Nephron (organoid): ENCODE measurements at regions not wholly inside any gene's neighbourhood (a gene's known extent, or its start where the extent isn't known, plus 50 kb on each side); places are given as distances from the start of the nearest gene placed in this dataset.
A peak's percentile ranks its signal among the peaks of the same experiment; 100 is the strongest.
"Not testable (repeated sequence)": the region's sequence is repeated elsewhere in the genome, so short reads cannot be mapped to it uniquely, and the experiment has no call there.

Source experiments
- H3K27ac Mint-ChIP-seq, 3 experiments: 2 replicates each; pipeline ENCODE4 v1.8.0; 2020; ENCODE audit warnings: mixed read lengths in 3 of 3, mild to moderate bottlenecking in 2 of 3, moderate library complexity in 1 of 3
- H3K27me3 Mint-ChIP-seq: 2 replicates; pipeline ENCODE4 v1.8.0; 2021; ENCODE audit warnings: low read depth, mild to moderate bottlenecking, moderate library complexity, mixed read lengths
- H3K36me3 Mint-ChIP-seq: 2 replicates; pipeline ENCODE4 v1.8.0; 2020; ENCODE audit warnings: low read depth, mixed read lengths
- H3K4me1 Mint-ChIP-seq: 2 replicates; pipeline ENCODE4 v1.8.0; 2020; ENCODE audit warnings: mixed read lengths
- H3K4me3 Mint-ChIP-seq, 3 experiments: 2 replicates each; pipeline ENCODE4 v1.8.0; 2020; ENCODE audit warnings: mild to moderate bottlenecking in 3 of 3, mixed read lengths in 3 of 3, moderate library complexity in 2 of 3
- H3K9me3 Mint-ChIP-seq: 2 replicates; pipeline ENCODE4 v1.8.0; 2020; ENCODE audit warnings: mixed read lengths
- CTCF ChIP-seq, 3 experiments: fragments of 200-600 bp; sonication (generic); IDR thresholded peaks; one replicate each; pipeline ENCODE4 v1.5.0; 2021; ENCODE audit warnings: antibody characterized with exemption in 3 of 3; ENCODE audit not compliant: unreplicated experiment in 3 of 3

GRCh38 chr9:78428640-78429039 lies 131.7 kb downstream of the PSAT1 start:
- no peaks in the 10 kb centered on the region for H3K4me1 Mint-ChIP-seq
- peaks cover 21% of the 10 kb centered on the region for H3K9me3 Mint-ChIP-seq
- no peak overlapping the region for H3K4me3 Mint-ChIP-seq
- H3K36me3 Mint-ChIP-seq: peaks cover 4% of the 10 kb centered on the region
- peaks cover 5% of the 10 kb centered on the region for H3K27me3 Mint-ChIP-seq
- H3K27ac Mint-ChIP-seq: no peak overlapping the region
- TF ChIP-seq CTCF (IDR thresholded peaks at IDR 0.05; ENCODE audit: unreplicated experiment in 3 of 3): no peak

- Mint-ChIP-seq H3K27ac (no peak overlapping the region), H3K9me3 (peaks cover 21% of the 10 kb centered on the region), H3K27me3 (peaks cover 11% of the 10 kb centered on the region), H3K4me1 (no peaks in the 10 kb centered on the region), H3K36me3 (peaks cover 4% of the 10 kb centered on the region), H3K4me3 (no peak overlapping the region)
- TF ChIP-seq CTCF (IDR thresholded peaks at IDR 0.05; ENCODE audit: unreplicated experiment in 3 of 3): no peak
Observed at GRCh38 chr9:78430387-78430786, 133.5 kb downstream of the PSAT1 start.

- not testable (repeated sequence) for H3K4me3 Mint-ChIP-seq, H3K27ac Mint-ChIP-seq, H3K36me3 Mint-ChIP-seq, H3K4me1 Mint-ChIP-seq
- H3K27me3 Mint-ChIP-seq: peaks cover 13% of the 10 kb centered on the region
- peaks cover 21% of the 10 kb centered on the region for H3K9me3 Mint-ChIP-seq
Observed at GRCh38 chr9:78431039-78431438, 134.1 kb downstream of the PSAT1 start.

GRCh38 chr9:78436873-78437272 lies 139.9 kb downstream of the PSAT1 start:
- Mint-ChIP-seq H3K9me3 (peaks cover under 1% of the 10 kb centered on the region), H3K27me3 (peaks cover 47% of the 10 kb centered on the region), H3K27ac (no peak overlapping the region), H3K4me3 (no peak overlapping the region), H3K4me1 (peaks cover 38% of the 10 kb centered on the region), H3K36me3 (peaks cover 4% of the 10 kb centered on the region)
- no peak for TF ChIP-seq CTCF (IDR thresholded peaks at IDR 0.05; ENCODE audit: unreplicated experiment in 3 of 3)

GRCh38 chr9:78437296-78437695 lies 140.4 kb downstream of the PSAT1 start:
- peaks cover 38% of the 10 kb centered on the region for H3K4me1 Mint-ChIP-seq
- H3K9me3 Mint-ChIP-seq: no peaks in the 10 kb centered on the region
- H3K36me3 Mint-ChIP-seq: peaks cover 4% of the 10 kb centered on the region
- H3K27me3 Mint-ChIP-seq: peaks cover 47% of the 10 kb centered on the region
- TF ChIP-seq CTCF (IDR thresholded peaks at IDR 0.05; ENCODE audit: unreplicated experiment in 3 of 3): no peak
- H3K27ac Mint-ChIP-seq: no peak overlapping the region
- H3K4me3 Mint-ChIP-seq: no peak overlapping the region

GRCh38 chr9:78437806-78438205 lies 140.9 kb downstream of the PSAT1 start:
- no peak for TF ChIP-seq CTCF (IDR thresholded peaks at IDR 0.05; ENCODE audit: unreplicated experiment in 3 of 3)
- H3K4me1 Mint-ChIP-seq: peaks cover 38% of the 10 kb centered on the region
- H3K36me3 Mint-ChIP-seq: no peaks in the 10 kb centered on the region
- peak overlapping the region; percentile 5 to 68 (median 29) for H3K27ac Mint-ChIP-seq
- no peak overlapping the region for H3K4me3 Mint-ChIP-seq
- no peaks in the 10 kb centered on the region for H3K9me3 Mint-ChIP-seq
- H3K27me3 Mint-ChIP-seq: peaks cover 47% of the 10 kb centered on the region
